ENCODE measurements at regions not wholly inside any gene's neighbourhood (a gene's known extent, or its start where the extent isn't known, plus 50 kb on each side); places are given as distances from the start of the nearest gene placed in this dataset.

GRCh38 chr4:123825596-123826291 is 429.1 kb downstream of the SPRY1 start:
- H3K4me3 ChIP-seq (ENCODE audit: low read length in 2 of 2): no peak overlapping the region
- H3K27me3 ChIP-seq (ENCODE audit: control insufficient read depth in 1 of 2, insufficient read depth in 2 of 2, low read length in 1 of 2): no peaks in the 10 kb centered on the region
- WGBS, 2 donors: 63 to 68% methylated on average over 1 of the region's 1 CpG
- no peaks in the 10 kb centered on the region for H3K4me1 ChIP-seq (ENCODE audit: control insufficient read depth in 1 of 2, insufficient read depth in 2 of 2, low read length in 2 of 2)
- H3K27ac ChIP-seq (ENCODE audit: low read depth in 1 of 2, low read length in 2 of 2): no peak overlapping the region
- H3K9me3 ChIP-seq (ENCODE audit: control insufficient read depth, low read length): no peaks in the 10 kb centered on the region
- intact Hi-C loops (cut with DNase I): loop anchor here in 1 of 2 donors (5.0 kb wide), 1 partner anchor 38 kb away; no protein-coding TSS in a partner anchor
- H3K36me3 ChIP-seq (ENCODE audit: control insufficient read depth in 1 of 2, insufficient read depth in 2 of 2, low read length in 1 of 2): no peaks in the 10 kb centered on the region
- DNase-seq (no peak), ATAC-seq (ENCODE audit: low FRiP score) (peak; percentile 31)

DNA sequence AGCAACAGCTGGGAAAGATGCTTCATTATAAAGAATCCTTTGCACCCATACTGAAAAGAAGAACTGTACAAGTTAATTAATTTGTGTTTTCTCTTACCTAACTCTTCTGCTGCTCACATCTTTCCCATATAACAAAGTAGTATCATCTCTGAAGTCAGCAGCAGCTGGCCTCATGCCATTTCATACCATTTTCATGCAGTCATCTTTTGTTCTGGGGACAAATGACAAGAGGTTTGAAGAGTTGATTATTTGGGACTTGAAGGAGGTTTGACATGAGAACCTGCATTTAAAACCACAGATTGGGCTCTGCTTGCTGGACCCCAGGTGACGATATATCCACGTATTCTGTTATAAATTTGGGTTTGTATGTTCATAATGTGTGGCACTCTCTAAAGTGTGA is 430.3 kb downstream of the SPRY1 start:
- Histone ChIP-seq H3K9me3 (ENCODE audit: control insufficient read depth, low read length) (no peaks in the 10 kb centered on the region), H3K36me3 (ENCODE audit: control insufficient read depth in 1 of 2, insufficient read depth in 2 of 2, low read length in 1 of 2) (no peaks in the 10 kb centered on the region), H3K4me1 (ENCODE audit: control insufficient read depth in 1 of 2, insufficient read depth in 2 of 2, low read length in 2 of 2) (peaks cover 0 to 1% of the 10 kb centered on the region in 2 donors), H3K4me3 (ENCODE audit: low read length in 2 of 2) (no peak overlapping the region), H3K27ac (ENCODE audit: low read depth in 1 of 2, low read length in 2 of 2) (no peak overlapping the region), H3K27me3 (ENCODE audit: control insufficient read depth in 1 of 2, insufficient read depth in 2 of 2, low read length in 1 of 2) (no peaks in the 10 kb centered on the region)
- intact Hi-C loops (cut with DNase I): loop anchor here in 1 of 2 donors (5.0 kb wide), 1 partner anchor 40 kb away; no protein-coding TSS in a partner anchor
- DNase-seq (no peak), ATAC-seq (ENCODE audit: low FRiP score) (no peak)
- 87 to 90% methylated on average over 2 of the region's 2 CpGs for WGBS, 2 donors

GRCh38 chr4:123827511-123827910 is 430.9 kb downstream of the SPRY1 start:
- intact Hi-C loops (cut with DNase I): loop anchor here in 1 of 2 donors (5.0 kb wide), 1 partner anchor 40 kb away; no protein-coding TSS in a partner anchor
- no peak overlapping the region for H3K4me3 ChIP-seq (ENCODE audit: low read length in 2 of 2)
- DNase-seq (no peak), ATAC-seq (ENCODE audit: low FRiP score) (no peak)
- peaks cover 1 to 3% of the 10 kb centered on the region in 2 donors for H3K4me1 ChIP-seq (ENCODE audit: control insufficient read depth in 1 of 2, insufficient read depth in 2 of 2, low read length in 2 of 2)
- H3K9me3 ChIP-seq (ENCODE audit: control insufficient read depth, low read length): no peaks in the 10 kb centered on the region
- H3K27ac ChIP-seq (ENCODE audit: low read depth in 1 of 2, low read length in 2 of 2): no peak overlapping the region
- WGBS, 2 donors: 96 to 97% methylated on average over 2 of the region's 2 CpGs
- H3K36me3 ChIP-seq (ENCODE audit: control insufficient read depth in 1 of 2, insufficient read depth in 2 of 2, low read length in 1 of 2): no peaks in the 10 kb centered on the region
- H3K27me3 ChIP-seq (ENCODE audit: control insufficient read depth in 1 of 2, insufficient read depth in 2 of 2, low read length in 1 of 2): no peaks in the 10 kb centered on the region

DNA sequence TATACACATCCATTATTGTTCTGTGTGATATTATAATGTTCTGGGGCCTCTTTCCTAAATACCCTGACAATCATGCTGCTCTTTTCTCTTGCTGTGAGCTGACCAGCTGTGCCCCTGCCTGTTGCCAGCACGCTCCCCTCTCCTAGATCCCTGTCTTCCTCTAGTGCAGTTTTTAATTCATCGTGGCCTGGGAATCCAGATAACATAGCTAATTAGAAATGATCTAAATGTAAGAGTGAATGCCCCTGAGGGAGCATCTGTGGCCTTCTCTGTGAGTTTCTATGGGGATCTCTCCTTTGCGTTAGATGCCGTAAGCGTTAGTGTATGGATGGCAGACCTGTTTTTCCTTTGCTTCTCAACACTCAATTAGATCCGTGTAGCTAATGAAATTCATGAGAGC is 434.3 kb downstream of the SPRY1 start:
- Histone ChIP-seq H3K27ac (ENCODE audit: low read depth in 1 of 2, low read length in 2 of 2) (no peak overlapping the region), H3K4me1 (ENCODE audit: control insufficient read depth in 1 of 2, insufficient read depth in 2 of 2, low read length in 2 of 2) (peaks cover 5% of the 10 kb centered on the region in 2 donors), H3K9me3 (ENCODE audit: control insufficient read depth, low read length) (no peaks in the 10 kb centered on the region), H3K27me3 (ENCODE audit: control insufficient read depth in 1 of 2, insufficient read depth in 2 of 2, low read length in 1 of 2) (no peaks in the 10 kb centered on the region), H3K4me3 (ENCODE audit: low read length in 2 of 2) (no peak overlapping the region), H3K36me3 (ENCODE audit: control insufficient read depth in 1 of 2, insufficient read depth in 2 of 2, low read length in 1 of 2) (no peaks in the 10 kb centered on the region)
- intact Hi-C loops (cut with DNase I): loop anchor here in 1 of 2 donors (5.0 kb wide), 1 partner anchor 44 kb away; no protein-coding TSS in a partner anchor
- DNase-seq (no peak), ATAC-seq (ENCODE audit: low FRiP score) (no peak)
- 74 to 78% methylated on average over 6 of the region's 6 CpGs for WGBS, 2 donors

- no peaks in the 10 kb centered on the region for H3K27me3 ChIP-seq (ENCODE audit: control insufficient read depth in 1 of 2, insufficient read depth in 2 of 2, low read length in 1 of 2)
- peak overlapping the region; percentile 93 to 98 for H3K27ac ChIP-seq (ENCODE audit: low read depth in 1 of 2, low read length in 2 of 2)
- intact Hi-C loops (cut with DNase I): loop anchor here in 1 of 2 donors (5.0 kb wide), 1 partner anchor 45 kb away; no protein-coding TSS in a partner anchor
- no peaks in the 10 kb centered on the region for H3K36me3 ChIP-seq (ENCODE audit: control insufficient read depth in 1 of 2, insufficient read depth in 2 of 2, low read length in 1 of 2)
- peaks cover 5% of the 10 kb centered on the region in 2 donors for H3K4me1 ChIP-seq (ENCODE audit: control insufficient read depth in 1 of 2, insufficient read depth in 2 of 2, low read length in 2 of 2)
- ATAC-seq (ENCODE audit: low FRiP score) (peak; percentile 80), DNase-seq (peak; percentile 66 to 74)
- no peak overlapping the region for H3K4me3 ChIP-seq (ENCODE audit: low read length in 2 of 2)
- 4 to 7% methylated on average over 7 of the region's 7 CpGs for WGBS, 2 donors
- H3K9me3 ChIP-seq (ENCODE audit: control insufficient read depth, low read length): no peaks in the 10 kb centered on the region
Observed at GRCh38 chr4:123832173-123833026, 435.8 kb downstream of the SPRY1 start.

- intact Hi-C loops (cut with DNase I): loop anchor here in 1 of 2 donors (5.0 kb wide), 1 partner anchor 46 kb away; no protein-coding TSS in a partner anchor
- peak overlapping the region in 1 of 2 donors; percentile 93 for H3K27ac ChIP-seq (ENCODE audit: low read depth in 1 of 2, low read length in 2 of 2)
Observed at GRCh38 chr4:123833171-123833643, 436.6 kb downstream of the SPRY1 start.

DNA sequence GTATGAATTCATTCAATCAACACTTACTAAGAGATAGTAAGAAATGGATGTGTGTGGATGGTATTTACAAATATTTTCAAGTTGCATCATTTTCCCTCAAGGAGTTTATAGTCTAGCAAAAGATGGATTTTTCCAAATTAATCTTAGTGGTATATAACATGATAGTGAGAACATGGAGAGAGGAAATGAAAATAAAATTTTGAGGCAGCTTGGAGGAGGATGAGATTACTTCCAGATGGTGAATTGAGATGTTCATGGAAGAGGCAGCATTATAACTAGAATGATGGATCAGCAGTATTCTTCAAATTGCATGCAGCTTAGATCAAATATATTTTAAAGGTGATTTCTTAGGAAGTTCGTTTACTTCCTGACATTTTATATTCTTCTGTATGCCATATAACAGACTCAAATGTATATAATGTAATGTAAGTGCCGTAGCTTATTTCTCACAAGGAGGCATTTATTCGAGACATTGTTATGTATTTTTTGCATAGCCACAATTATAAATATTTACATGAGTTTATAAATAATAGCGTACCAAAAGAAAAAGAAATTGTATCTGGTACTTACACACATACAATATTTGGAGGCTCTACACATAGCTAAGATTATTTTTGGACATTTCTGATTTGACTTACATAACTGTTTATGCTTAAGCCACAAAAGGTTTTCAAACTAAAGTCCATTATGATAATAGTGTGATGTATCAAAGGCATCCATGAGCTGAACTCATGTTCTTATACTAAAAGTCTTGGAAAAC is 439.4 kb downstream of the SPRY1 start:
- no peak overlapping the region for H3K27ac ChIP-seq (ENCODE audit: low read depth in 1 of 2, low read length in 2 of 2)

More at GRCh38 chr4:123833171-123833643, 436.6 kb downstream of the SPRY1 start:
- Histone ChIP-seq H3K36me3 (ENCODE audit: control insufficient read depth in 1 of 2, insufficient read depth in 2 of 2, low read length in 1 of 2) (no peaks in the 10 kb centered on the region), H3K9me3 (ENCODE audit: control insufficient read depth, low read length) (no peaks in the 10 kb centered on the region), H3K4me3 (ENCODE audit: low read length in 2 of 2) (no peak overlapping the region), H3K4me1 (ENCODE audit: control insufficient read depth in 1 of 2, insufficient read depth in 2 of 2, low read length in 2 of 2) (peaks cover 5% of the 10 kb centered on the region in 2 donors), H3K27me3 (ENCODE audit: control insufficient read depth in 1 of 2, insufficient read depth in 2 of 2, low read length in 1 of 2) (no peaks in the 10 kb centered on the region)
- ATAC-seq (ENCODE audit: low FRiP score) (no peak), DNase-seq (no peak)
- WGBS, 2 donors: 46 to 52% methylated on average over 2 of the region's 2 CpGs

More for the DNA sequence above, 439.4 kb downstream of the SPRY1 start:
- DNase-seq: no peak
- Histone ChIP-seq H3K27me3 (ENCODE audit: control insufficient read depth in 1 of 2, insufficient read depth in 2 of 2, low read length in 1 of 2) (no peaks in the 10 kb centered on the region), H3K4me3 (ENCODE audit: low read length in 2 of 2) (no peak overlapping the region), H3K36me3 (ENCODE audit: control insufficient read depth in 1 of 2, insufficient read depth in 2 of 2, low read length in 1 of 2) (no peaks in the 10 kb centered on the region), H3K4me1 (ENCODE audit: control insufficient read depth in 1 of 2, insufficient read depth in 2 of 2, low read length in 2 of 2) (peaks cover 5% of the 10 kb centered on the region in 2 donors), H3K9me3 (ENCODE audit: control insufficient read depth, low read length) (no peaks in the 10 kb centered on the region)
- 80 to 95% methylated on average over 4 of the region's 4 CpGs for WGBS, 2 donors
- intact Hi-C loops (cut with DNase I): no loop called here
- ATAC-seq (ENCODE audit: low FRiP score): no peak

Data from aorta (tissue), 5 donors.